Left lobe of liver (tissue), 2 donors: ENCODE measurements at regions not wholly inside any gene's neighbourhood (a gene's known extent, or its start where the extent isn't known, plus 50 kb on each side); places are given as distances from the start of the nearest gene placed in this dataset.
"Not testable (repeated sequence)": the region's sequence is repeated elsewhere in the genome, so short reads cannot be mapped to it uniquely, and the experiment has no call there.

Experiments used
- ATAC-seq: fragments of 200-7000 bp; cut with Tn5 transposase; one replicate; pipeline ENCODE4 v1.9.1; 2020; ENCODE audit warnings: mild to moderate bottlenecking, moderate library complexity
- DNase-seq: peaks from one replicate; pipeline ENCODE4 v3.0.0-alpha.2; 2020; ENCODE audit warnings: low spot score
- donor health status: DM: no; HTN: no; CAD: no; lungs with moderate emphysema.
- donor health status: DM: no; HTN: yes; CAD: no.

DNA sequence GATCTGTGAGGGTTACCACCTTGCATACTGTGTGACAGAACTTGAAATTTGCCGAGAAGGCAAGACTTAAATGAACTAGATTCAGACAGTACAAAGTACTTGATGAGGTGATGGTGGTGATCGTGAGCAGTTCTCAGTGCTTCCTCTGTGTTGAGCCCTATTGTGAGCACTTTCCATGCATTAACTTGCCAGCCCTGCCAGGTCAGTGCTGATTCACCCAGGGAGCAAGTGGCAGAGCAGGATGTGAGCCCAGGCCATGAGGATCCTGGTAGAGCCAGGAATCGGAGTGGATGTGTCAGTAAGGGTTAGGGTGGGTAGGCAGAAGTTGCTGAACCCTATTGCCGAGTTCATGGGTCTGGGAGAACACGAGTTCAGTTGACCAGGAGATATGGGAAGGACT, 4545.7 kb upstream of the TPTE start:
- not testable (repeated sequence) for DNase-seq, ATAC-seq

DNA sequence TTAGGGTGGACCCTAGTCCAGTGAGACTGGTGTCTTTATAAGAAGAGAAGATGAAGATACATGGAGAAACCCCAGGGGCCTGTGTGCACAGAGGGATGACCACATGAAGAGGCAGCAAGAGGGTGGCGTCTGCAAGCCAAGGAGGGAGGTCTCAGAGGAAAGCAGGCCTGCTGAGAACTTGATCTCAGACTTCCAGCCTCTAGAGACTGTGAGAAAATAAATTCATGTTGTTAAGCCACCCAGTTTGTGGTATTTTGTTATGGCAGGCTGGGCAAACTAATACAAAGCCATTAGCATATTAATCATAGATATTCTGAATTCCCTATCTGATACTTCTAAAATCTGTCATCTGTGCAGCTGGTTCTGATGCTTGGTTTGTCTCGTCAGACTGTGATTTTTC, 4523.8 kb upstream of the TPTE start:
- DNase-seq, ATAC-seq: not testable (repeated sequence)

DNA sequence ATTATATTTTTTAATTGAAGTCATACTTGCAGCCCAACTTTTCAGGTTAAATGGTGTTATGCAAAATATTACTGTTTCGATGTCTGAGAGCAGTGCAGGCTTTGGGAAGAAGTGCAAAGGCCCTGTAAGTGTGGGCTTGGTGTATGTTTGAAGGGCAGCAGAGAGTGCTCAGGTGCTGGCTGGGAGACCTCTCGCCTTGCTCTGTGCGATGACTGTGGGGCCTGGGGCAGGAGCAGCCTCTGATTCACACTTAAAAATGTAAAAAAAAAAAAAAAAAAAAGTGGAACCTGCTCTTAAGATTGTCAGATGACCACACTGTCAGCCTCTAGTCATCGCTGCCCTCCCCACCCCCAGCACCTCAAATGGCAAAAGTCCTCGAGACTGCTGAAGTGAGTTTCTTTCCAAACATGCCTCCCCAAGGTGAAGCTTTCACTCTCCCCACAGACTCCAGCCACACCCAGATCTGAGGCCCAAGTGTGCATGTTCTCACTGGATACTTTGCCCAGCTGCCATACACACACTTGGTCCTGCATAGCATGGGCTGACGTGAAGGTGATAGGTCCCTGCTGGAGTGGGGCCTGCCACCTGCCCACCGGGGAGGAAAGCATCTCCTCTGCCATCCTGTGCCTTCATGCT, 4505.8 kb upstream of the TPTE start:
- not testable (repeated sequence) for ATAC-seq, DNase-seq

DNA sequence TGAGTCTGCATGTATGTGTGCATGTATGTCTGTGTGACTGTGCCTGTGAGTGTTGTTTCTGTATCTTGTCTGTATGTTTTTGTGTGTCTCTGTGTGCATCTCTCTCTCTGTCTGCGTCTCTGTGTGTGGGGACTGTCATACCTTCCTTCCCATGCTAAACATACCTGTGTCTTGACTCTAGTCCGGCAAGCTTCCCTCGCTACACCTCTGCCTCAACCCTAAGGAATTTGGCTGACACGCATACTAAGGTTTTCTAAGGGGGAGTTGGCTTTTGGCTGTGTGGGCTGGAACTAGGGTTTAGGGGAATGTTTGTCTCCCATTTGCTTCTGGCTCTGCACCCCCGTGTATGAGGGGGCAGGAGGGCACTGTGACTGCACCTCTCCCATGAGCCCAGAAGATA, 4500.9 kb upstream of the TPTE start:
- ATAC-seq = not testable (repeated sequence)

DNA sequence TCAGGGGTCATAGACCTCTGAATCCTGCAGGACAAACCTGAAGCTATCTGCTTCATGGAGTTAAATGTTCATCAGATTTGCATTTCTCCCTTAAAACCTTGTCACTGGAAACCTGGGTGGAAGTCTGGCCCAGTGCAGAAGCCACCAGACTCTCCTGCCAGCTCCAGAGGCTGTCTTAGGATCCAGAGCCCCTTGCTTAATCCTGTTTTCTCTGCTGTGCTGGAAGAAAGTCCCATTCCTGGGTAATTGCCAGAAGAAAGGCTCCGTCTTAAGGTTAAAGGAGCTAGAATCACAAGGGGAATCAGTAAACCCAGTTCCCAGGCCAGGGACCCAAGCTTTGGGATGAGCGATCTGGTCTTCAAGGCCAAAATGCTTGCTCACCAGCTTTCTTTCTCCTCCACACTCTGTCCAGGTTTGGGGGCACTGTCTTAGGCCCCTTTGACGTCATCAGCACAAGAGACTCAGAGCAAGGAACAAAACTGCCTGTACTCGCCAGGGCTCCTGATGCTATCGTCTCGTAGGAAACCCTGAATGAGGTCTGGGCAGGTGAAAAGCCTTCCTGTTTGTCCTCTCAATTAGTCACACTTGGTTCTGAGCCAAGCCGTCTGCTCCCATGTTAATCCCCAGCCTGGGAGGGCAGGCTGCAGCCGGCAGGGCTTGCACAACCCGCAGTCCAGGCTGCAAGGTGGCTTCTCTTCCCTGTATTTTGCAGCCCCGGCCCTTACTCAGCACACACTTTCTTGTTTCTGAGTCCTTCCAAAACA, 4500.2 kb upstream of the TPTE start:
- peak; percentile 79 for ATAC-seq
- DNase-seq = not testable (repeated sequence)

More for the DNA sequence above, 4500.9 kb upstream of the TPTE start:
- not testable (repeated sequence) for DNase-seq

DNA sequence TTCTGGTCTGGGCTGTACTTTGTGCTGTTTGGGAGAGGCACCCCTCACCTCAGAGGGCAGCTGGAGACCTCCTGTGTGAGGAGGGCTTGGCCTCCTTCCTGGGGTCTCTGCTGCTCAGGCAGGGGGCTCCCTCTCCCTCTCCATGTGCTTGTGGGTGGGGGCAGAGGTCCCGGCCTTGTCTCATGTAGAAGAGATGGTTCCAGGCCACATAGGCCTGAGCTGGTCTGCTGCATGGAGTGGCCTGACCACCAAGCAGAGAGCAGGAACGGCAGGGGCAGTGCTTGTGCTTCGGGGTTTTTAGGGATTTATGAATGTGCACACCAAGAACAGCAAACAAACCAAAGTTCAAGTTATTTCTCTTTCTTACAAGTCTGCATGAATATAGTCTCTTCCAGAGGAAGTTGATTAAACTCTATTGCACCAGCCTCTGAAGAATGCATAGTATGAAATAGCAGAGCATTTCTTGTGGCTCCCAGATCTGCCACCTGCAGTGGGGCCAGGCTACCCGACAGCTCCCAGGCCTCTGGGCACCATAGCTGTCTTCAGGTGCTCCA, 4499.6 kb upstream of the TPTE start:
- ATAC-seq = peak; percentile 6

DNA sequence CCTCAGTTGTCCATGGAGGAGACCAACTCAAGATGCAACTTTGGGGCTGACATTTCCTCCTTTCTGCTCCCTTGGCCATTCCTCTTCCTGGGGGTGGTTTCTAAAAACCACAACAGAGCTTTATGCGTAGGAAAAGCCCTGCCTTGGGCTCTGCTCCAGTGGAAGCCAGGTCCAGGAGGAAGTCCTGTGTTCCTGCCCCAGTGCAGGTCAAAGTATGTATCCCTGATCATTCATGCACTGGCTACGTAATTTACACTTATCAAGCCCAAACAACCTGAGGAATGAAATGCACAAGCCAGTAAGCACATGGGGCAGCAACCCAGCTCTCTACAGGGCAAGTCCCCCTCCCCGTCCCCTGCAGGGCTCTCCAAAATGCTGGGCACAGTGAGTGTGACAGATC, 4498.1 kb upstream of the TPTE start:
- DNase-seq = not testable (repeated sequence)
- ATAC-seq = peak; percentile 55

More for the DNA sequence above, 4499.6 kb upstream of the TPTE start:
- DNase-seq = not testable (repeated sequence)

DNA sequence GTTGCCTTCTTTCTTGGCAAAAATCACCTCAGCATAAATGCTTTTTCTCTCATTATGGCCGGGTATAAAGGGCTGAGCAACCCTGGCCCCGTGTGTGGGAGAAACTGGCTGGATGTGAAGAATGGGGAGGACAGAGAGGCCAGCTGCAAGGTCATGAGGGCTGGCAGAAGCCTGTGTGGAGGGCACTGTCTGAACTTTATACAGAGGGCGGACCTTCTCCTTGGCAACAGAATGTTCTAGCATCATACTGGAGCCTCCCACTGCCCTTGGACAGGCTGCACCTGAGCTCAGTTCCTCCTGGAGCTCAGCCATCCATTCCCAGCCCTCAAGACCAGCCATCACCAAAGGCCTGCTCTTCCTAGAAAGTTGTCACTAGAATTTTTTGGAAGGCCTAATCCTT, 4496.2 kb upstream of the TPTE start:
- peak; percentile 66 for ATAC-seq
- not testable (repeated sequence) for DNase-seq

DNA sequence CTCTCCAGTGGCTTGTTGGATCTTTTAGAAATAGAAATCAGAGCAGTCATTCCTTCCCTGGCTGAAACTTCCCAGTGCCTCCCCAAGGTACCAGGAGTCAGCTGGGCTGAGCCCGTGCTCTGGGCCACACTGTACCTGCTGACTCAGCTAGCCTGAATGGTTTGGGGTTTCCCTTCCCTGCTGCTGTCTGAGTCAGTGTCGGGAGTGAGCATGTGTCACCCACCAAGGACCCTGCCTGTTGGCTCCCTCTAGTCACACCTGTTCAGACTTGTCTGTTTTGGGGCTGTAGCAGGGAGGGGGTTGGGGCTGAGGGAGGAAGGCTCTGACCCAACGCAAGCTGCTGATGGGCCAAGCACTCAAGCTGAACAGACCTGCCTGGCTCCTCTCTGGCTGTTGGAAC, 4493.9 kb upstream of the TPTE start:
- not testable (repeated sequence) for ATAC-seq

DNA sequence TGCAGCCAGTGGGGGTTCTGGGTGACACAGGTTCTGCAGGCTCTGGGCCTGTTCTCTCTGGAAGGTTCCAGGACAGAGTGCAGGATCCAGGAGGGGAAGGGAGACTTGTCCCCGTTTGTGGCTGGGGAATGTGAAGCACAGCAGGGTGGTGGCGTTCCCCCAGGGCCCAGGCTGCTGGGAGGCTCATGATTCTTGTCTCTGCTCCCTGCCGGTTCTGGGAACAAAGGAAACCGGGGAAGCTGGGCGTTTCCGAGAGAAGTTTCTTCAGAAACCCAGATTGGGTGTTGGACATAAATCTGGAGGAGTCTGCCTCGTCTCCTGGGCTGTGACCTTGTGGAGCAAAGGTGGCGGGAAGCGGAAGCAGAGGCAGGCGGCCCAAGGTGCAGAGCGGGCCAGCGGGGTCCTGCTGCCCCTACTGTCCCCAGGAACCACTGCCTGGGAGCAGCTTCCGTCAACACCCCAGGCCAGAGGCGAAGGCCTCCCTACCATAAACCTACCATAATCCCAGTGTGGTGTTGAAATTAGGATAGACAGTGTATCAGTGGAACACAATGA, 4487.2 kb upstream of the TPTE start:
- not testable (repeated sequence) for ATAC-seq, DNase-seq

More for the DNA sequence above, 4493.9 kb upstream of the TPTE start:
- not testable (repeated sequence) for DNase-seq

DNA sequence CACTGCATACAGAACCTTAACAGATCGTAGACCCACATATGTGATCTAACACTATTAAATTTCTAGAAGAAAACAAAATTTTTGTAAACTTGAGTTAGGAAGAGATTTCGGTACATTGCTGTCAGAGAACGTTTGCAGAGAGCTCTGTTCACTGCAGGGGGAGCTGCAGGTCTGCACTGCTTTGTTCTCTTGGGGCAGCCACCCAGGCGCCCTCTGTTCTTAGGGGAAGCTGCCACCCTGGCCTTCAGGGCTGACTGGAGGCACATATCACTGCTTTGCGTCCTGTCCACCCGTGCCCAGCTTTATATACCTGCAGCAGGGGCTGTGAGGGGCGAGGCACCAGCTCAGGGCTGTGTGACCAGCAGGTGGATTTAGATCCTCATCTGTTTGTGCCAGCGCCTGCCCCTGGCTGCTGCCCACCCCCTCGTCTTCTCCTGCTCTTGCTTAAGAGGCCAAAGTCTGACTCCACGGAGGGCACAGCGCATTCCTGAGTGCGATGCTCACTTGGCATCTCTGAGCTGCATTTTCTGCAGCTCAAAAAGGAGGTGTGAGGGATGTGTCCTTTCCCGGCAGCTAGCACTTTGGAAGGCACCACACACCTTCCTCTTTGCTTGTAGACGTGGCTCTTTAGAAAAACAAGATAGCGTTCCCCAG, 4486.4 kb upstream of the TPTE start:
- peak; percentile 85 for ATAC-seq
- not testable (repeated sequence) for DNase-seq

DNA sequence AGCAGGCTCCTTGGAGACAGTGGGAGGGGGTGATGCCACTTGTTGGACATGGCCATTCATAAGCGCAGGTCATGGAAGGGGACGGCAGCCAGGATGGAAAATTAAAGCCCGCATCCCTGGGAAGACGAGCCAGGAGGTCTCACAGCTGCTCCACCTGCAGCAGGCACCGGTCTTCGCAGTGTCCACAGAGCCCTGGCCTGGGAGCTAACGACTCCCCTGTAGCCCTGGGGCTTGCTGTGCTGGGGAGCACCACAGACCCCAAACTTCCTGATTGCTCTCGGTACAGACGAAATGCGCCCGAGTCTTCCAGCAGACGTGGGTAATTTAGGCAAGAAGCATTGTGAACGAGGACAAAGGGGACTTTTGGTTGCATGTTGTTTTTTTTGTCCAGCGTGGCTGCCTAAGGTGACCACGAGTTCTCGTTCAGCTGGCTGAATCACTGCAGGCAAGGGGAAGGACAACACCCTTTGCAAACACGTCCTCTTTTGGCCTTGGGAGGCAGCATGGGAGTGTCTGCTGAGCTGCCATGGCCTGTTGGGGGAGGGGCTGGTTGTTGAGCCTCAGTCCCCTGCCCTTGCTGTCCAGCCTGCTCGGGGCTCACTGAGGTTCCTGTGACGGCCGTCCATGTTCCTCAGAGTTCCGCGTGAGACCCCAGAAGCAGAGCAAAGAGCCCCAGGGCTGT, 4485.8 kb upstream of the TPTE start:
- peak; percentile 75 for ATAC-seq
- DNase-seq = not testable (repeated sequence)

DNA sequence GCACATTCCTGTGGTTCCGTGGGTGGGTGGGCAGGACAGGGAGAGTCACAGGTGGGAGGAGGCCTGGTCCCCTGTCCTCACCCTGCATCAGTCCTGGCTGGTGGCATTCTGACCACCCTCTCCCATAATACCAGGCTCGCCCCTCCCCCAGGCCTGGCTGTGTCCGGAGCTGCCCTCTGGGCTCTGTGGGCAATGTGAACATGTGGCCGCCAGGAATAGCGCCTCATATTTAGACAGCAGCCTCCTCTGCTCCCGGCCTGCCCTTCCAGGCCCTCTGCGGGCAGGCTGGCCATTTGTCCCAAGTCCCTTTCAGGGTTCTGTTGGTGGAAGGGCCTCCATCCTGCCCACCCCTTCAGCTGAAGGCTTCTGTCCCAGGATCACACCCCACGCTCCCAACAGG, 4482.2 kb upstream of the TPTE start:
- not testable (repeated sequence) for ATAC-seq, DNase-seq

DNA sequence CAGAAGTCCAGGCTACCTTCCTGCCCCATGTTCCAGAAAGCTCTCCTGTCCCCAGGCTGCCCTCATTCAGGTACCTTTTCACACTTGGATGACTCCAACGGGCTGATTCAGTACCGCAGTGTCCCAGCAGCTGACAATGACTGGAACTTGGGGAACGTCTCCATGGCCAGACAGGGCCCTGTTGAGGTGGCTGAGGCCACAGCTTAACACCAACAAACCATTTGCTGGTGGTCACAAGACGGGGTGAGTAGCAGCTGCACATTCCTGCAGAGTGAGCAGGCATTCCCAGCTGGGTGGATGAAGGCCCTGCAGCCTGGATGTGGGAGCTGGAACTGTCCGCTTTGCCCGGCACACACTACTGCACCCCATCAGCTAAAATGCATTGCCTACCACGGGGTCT, 4481.3 kb upstream of the TPTE start:
- peak; percentile 48 for ATAC-seq
- DNase-seq = not testable (repeated sequence)

DNA sequence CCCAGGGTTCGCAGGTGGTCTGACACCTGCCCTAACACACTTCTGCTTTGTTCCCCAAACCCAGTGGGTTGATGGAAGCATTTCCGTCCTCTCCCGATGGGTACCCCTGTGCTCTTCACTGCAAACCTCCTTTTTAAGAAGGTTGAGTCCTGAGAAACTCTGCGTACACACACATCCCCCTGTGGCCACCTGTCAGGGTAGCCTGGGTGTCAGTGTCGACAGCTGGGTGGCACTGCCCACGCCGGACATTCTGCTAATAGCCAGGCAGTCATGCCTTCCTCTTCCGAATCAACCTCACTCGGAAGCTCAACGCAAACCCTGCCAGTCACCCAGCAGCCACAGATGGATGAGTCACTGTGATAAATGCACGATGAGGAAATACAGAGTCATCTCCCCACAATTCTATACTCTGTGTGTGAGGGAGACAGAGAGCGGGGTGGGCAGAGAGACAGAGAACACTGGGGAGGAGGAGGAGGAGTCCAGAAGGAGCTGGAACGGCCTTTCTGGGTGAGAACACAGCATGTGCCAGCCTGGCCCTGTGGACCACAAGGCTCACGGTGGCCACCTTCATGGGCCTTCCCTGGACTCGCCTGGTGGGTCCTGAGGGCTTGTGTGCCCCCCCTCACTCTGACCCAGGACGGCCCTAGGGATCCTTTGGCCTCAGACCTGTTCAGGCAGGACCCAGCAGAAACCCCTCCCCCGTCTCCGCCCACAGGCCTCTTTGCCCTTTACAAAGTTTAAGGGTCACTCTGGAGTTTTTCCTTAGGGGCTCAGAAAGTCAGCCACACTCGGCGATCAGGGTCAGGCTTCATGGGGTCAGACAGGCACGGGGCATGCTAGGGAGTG, 4477.7 kb upstream of the TPTE start:
- ATAC-seq = peak; percentile 85
- not testable (repeated sequence) for DNase-seq

DNA sequence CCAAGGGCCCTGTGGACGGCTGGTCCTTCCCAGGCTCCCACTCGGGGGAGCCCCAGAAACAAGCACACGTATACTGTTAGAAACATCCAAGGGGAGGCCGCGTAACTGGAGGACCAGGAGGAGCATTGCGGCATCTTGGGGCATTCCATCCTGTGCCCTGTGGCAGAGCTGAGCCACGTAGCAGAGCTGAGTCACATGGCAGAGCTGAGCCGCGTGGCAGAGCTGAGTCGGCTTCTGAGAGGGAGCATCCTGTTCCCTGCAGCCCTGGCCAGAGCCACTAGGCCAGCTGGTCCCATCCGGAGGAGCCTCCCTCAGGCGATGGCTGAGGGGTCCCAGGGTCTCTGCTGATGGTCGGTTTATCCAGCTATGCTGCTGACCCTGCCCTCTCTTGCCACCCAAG, 4476.7 kb upstream of the TPTE start:
- ATAC-seq = peak; percentile 17
- not testable (repeated sequence) for DNase-seq

DNA sequence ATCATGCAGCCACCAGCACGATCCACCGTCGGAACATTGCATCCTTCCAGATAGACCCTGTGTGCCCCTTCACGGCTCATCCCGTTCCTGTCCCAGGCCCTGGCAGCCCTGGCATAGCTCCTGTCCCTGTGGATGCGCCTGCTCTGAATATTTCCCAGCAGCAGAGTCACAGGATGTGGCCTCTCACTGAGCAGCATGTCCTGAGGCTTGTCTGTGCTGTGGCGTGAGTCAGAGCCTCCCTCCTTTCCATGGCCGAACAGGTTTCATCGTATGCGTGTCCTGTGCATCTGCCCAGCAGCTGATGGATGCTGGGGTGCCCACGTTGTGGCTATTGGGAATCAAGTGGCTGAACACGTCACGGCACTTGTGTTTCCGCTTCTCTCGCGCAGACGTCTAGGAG, 4471.5 kb upstream of the TPTE start:
- not testable (repeated sequence) for DNase-seq, ATAC-seq

DNA sequence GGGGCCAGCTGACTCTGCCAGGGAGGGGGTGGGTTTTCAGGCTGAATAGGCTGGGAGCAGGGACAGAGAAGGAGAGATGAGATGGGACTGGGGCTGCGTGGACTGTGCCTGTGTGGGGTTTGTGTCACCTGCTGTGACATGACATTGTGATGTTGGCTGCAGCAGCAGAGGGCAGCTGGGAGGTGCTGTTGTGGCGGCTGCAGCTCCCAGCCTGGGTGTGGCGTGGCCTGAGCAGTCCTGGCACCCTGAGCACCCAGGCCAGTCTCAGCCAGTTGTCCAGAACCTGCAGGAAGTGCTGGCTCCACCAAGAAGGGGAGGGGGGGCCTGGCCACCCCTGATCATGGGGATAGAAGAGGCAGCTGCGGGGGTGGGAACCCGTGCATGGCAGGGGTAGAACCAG, 4469.3 kb upstream of the TPTE start:
- not testable (repeated sequence) for DNase-seq
- ATAC-seq = peak; percentile 58

DNA sequence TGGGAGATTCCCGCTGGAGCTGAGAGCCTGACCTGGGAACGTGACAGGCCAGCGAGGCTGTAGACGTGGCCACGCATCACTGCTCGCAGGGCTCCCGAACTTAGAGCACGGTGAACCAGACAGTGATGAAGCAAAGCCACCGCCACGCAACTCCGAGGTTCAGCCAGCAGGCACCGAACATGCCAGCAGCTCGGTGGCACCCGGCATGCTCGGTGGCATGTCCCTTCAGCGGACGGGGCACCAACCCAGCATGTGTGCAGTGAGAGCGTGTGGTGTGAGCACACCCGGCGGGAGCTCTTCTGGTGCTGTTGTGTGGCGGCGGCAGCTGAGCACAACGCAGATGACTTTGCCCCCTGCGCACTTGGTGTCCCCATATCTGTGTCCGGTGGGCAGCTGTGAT, 4468.2 kb upstream of the TPTE start:
- peak; percentile 69 for ATAC-seq
- not testable (repeated sequence) for DNase-seq
